ENCODE measurements at regions not wholly inside any gene's neighbourhood (a gene's known extent, or its start where the extent isn't known, plus 50 kb on each side); places are given as distances from the start of the nearest gene placed in this dataset.
A peak's percentile ranks its signal among the peaks of the same experiment; 100 is the strongest.
"Not testable (repeated sequence)": the region's sequence is repeated elsewhere in the genome, so short reads cannot be mapped to it uniquely, and the experiment has no call there.

- BruUV-seq (replicated peaks); H3K9me1 ChIP-seq (ENCODE audit: control insufficient read depth, insufficient read depth, low read length); H3K27ac ChIP-seq (ENCODE audit: extremely low read depth, low read depth, low read length); FAIRE-seq; H3K4me3 ChIP-seq; H3K36me3 ChIP-seq (ENCODE audit: control insufficient read depth, insufficient read depth, low read length); intact Hi-C loops (cut with micrococcal nuclease); H4K20me1 ChIP-seq (replicated peaks; ENCODE audit: control insufficient read depth, insufficient read depth, low read length); H3K4me2 ChIP-seq (ENCODE audit: insufficient read depth, low read length); CTCF ChIA-PET (ENCODE audit: low intra/inter-chr PET ratio); POLR2A ChIA-PET; H3K9me3 ChIP-seq (replicated peaks; ENCODE audit: control insufficient read depth, insufficient read depth, low read depth, low read length); H3K79me2 ChIP-seq (ENCODE audit: control insufficient read depth, insufficient read depth, low read length); H2AFZ ChIP-seq (ENCODE audit: low read depth, low read length); H3K9ac ChIP-seq (ENCODE audit: insufficient read depth in 1 of 2, low read depth in 2 of 2, low read length in 2 of 2); in situ Hi-C loops (cut with MboI): not testable (repeated sequence)
- Histone ChIP-seq H3K27me3 (ENCODE audit: control insufficient read depth in 2 of 2, insufficient read depth in 2 of 2, low read length in 2 of 2) (peaks cover 14 to 31% of the 10 kb centered on the region in 2 experiments), H3K4me1 (replicated peaks in 1 of 2; ENCODE audit: control insufficient read depth in 2 of 2, insufficient read depth in 2 of 2, low read length in 2 of 2) (peaks cover 3 to 15% of the 10 kb centered on the region in 2 experiments; a peak in 4 of 5 replicates)
- WGBS (ENCODE audit: insufficient coverage, low coverage, missing lambda C conversion rate) = 3% methylated on average over 7 of the region's 8 CpGs
- TF ChIP-seq KDM1A (IDR thresholded peaks at IDR 0.05) = peak; percentile 49 to 51; a peak in 3 of 4 replicates
- 0 out of 3 replicates have a peak, but pooled peaks have one; percentile 27 for ATAC-seq
- DNase-seq (ENCODE audit: extremely low read depth in 1 of 4, low spot score in 3 of 4) = peak in 1 of 4 experiments; percentile 19
Measured at GRCh38 chr16:29111901-29112680, 127.2 kb downstream of the LAT start.

DNA sequence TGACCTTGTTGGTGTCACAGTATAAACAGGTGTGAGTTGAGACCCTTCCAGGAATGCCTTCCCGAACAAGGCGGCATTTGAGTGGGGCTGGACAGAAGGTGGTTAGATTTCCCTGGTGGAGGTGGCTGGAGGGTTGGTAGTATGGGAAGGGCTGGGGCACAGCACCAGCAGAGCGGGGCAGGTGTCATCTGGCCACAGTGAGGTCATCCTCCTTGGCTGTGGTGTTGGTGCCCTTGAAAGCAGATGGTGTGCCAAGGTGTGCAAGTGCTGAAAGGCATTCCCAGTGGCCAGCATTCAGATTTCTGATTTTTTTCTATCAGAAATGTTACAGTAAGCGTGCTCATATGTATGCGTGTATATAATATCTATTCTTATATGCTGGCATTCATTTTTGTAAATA is 126.6 kb downstream of the LAT start:
- 13% methylated on average over 4 of the region's 5 CpGs for WGBS (ENCODE audit: insufficient coverage, low coverage, missing lambda C conversion rate)
- no peak overlapping the region for H3K4me2 ChIP-seq (ENCODE audit: insufficient read depth, low read length)
- 0 out of 4 replicates have a peak overlapping the region, but pooled peaks of 1 of the 2 experiments have one; percentile 26 for H3K9ac ChIP-seq (ENCODE audit: insufficient read depth in 1 of 2, low read depth in 2 of 2, low read length in 2 of 2)
- no peaks in the 10 kb centered on the region for H3K79me2 ChIP-seq (ENCODE audit: control insufficient read depth, insufficient read depth, low read length)
- ATAC-seq (no peak), FAIRE-seq (no peak), DNase-seq (ENCODE audit: extremely low read depth in 1 of 4, low spot score in 3 of 4) (no peak)
- intact Hi-C loops (cut with micrococcal nuclease) = no loop called here
- no peak overlapping the region for H3K27ac ChIP-seq (ENCODE audit: extremely low read depth, low read depth, low read length)
- BruUV-seq (replicated peaks) = no TSS peak
- no peaks in the 10 kb centered on the region for H3K9me3 ChIP-seq (replicated peaks; ENCODE audit: control insufficient read depth, insufficient read depth, low read depth, low read length)
- H3K9me1 ChIP-seq (ENCODE audit: control insufficient read depth, insufficient read depth, low read length) = no peaks in the 10 kb centered on the region
- H2AFZ ChIP-seq (ENCODE audit: low read depth, low read length) = no peak overlapping the region
- H3K36me3 ChIP-seq (ENCODE audit: control insufficient read depth, insufficient read depth, low read length) = no peaks in the 10 kb centered on the region
- ChIA-PET POLR2A (no interaction called here), CTCF (ENCODE audit: low intra/inter-chr PET ratio) (no interaction called here)
- H3K4me3 ChIP-seq = no peak overlapping the region
- peaks cover 3 to 14% of the 10 kb centered on the region in 2 experiments; a peak in 4 of 5 replicates for H3K4me1 ChIP-seq (replicated peaks in 1 of 2; ENCODE audit: control insufficient read depth in 2 of 2, insufficient read depth in 2 of 2, low read length in 2 of 2)
- in situ Hi-C loops (cut with MboI) = no loop called here
- H3K27me3 ChIP-seq (ENCODE audit: control insufficient read depth in 2 of 2, insufficient read depth in 2 of 2, low read length in 2 of 2) = peaks cover 16 to 36% of the 10 kb centered on the region in 2 experiments
- no peaks in the 10 kb centered on the region for H4K20me1 ChIP-seq (replicated peaks; ENCODE audit: control insufficient read depth, insufficient read depth, low read length)
- no peak for TF ChIP-seq HMGN3 (IDR thresholded peaks at IDR 0.05; ENCODE audit: borderline replicate concordance, extremely low read depth, insufficient read length, low read depth, low read length)
- TF ChIP-seq ZC3H4 (CRISPR knock-in tag; IDR thresholded peaks at IDR 0.05; ENCODE audit: borderline replicate concordance) = no peak
- TF ChIP-seq BMI1 (IDR thresholded peaks at IDR 0.05; ENCODE audit: low read length) = no peak
- TF ChIP-seq PCBP1 (IDR thresholded peaks at IDR 0.05; ENCODE audit: low read depth, low read length, poor library complexity, severe bottlenecking) = no peak
- no peak for TF ChIP-seq POLR2G (IDR thresholded peaks at IDR 0.05; ENCODE audit: low read depth, low read length)
- no peak for TF ChIP-seq ZNF445 (CRISPR knock-in tag; IDR thresholded peaks at IDR 0.05; ENCODE audit: low read depth)
- no peak for TF ChIP-seq ZNF316 (IDR thresholded peaks at IDR 0.05)

All from K562 (cell line).